ENCODE measurements at regions not wholly inside any gene's neighbourhood (a gene's known extent, or its start where the extent isn't known, plus 50 kb on each side); places are given as distances from the start of the nearest gene placed in this dataset.

- TF ChIP-seq CTCF (IDR thresholded peaks at IDR 0.05) = no peak
- no peak for TF ChIP-seq POLR2A (IDR thresholded peaks at IDR 0.05)
These were observed 53.0 kb downstream of the HDGFL1 start for GRCh38 chr6:22622351-22622750.
